ENCODE measurements at regions not wholly inside any gene's neighbourhood (a gene's known extent, or its start where the extent isn't known, plus 50 kb on each side); places are given as distances from the start of the nearest gene placed in this dataset.
"Not testable (repeated sequence)": the region's sequence is repeated elsewhere in the genome, so short reads cannot be mapped to it uniquely, and the experiment has no call there.

DNA sequence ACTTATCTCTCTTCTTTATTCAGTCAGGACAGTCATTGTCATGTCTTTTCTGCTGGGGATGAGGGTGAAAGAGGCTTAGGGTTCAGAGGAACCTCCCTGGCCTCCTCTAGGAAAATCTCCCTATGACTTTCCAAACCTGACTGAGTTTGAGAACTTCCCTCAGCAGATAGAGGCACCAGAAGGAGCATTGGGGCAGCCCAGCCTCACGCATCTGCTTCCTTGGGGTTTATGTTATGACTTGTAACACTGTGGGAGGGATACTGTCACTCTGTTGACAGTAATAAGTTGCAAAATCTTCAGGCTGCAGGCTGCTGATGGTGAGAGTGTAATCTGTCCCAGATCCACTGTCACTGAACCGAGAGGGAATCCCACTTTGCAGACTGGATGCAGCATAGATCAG is 4842.6 kb upstream of the OR11H1 start:
- TF ChIP-seq POLR2A (IDR thresholded peaks at IDR 0.05), result not testable (repeated sequence)
- TF ChIP-seq, protein P1, sequence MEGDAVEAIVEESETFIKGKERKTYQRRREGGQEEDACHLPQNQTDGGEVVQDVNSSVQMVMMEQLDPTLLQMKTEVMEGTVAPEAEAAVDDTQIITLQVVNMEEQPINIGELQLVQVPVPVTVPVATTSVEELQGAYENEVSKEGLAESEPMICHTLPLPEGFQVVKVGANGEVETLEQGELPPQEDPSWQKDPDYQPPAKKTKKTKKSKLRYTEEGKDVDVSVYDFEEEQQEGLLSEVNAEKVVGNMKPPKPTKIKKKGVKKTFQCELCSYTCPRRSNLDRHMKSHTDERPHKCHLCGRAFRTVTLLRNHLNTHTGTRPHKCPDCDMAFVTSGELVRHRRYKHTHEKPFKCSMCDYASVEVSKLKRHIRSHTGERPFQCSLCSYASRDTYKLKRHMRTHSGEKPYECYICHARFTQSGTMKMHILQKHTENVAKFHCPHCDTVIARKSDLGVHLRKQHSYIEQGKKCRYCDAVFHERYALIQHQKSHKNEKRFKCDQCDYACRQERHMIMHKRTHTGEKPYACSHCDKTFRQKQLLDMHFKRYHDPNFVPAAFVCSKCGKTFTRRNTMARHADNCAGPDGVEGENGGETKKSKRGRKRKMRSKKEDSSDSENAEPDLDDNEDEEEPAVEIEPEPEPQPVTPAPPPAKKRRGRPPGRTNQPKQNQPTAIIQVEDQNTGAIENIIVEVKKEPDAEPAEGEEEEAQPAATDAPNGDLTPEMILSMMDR (IDR thresholded peaks at IDR 0.05), result not testable (repeated sequence)

Data from esophagus squamous epithelium (tissue), 4 donors.